GM21526 (cell line): ENCODE measurements at regions not wholly inside any gene's neighbourhood (a gene's known extent, or its start where the extent isn't known, plus 50 kb on each side); places are given as distances from the start of the nearest gene placed in this dataset.
"Not testable (repeated sequence)": the region's sequence is repeated elsewhere in the genome, so short reads cannot be mapped to it uniquely, and the experiment has no call there.

Experiments
- ATAC-seq: cut with Tn5 transposase; IDR thresholded peaks from one replicate; pipeline ENCODE4 v1.9.1; 2021; ENCODE audit warnings: moderate library complexity; ENCODE audit not compliant: unreplicated experiment, low FRiP score

DNA sequence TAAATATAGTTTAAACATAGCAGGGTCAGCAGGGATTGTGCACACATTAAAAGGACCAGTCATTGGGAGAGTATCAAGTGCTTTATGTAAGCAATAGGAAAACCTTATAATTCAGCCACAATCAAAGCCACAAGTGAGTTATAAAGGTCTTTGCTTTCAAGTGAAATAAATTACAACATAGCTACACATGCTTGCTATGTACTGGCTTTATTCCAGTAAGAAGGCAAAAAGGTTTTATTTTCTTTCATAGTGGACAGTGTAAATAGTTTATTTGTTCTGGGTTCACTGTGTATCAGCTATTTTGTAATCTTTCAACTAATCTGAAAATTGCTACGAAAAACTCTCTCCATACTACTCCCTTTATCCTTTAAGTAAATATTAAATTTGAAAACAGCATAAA is 691.4 kb downstream of the PCDH7 start:
- no peak for ATAC-seq

DNA sequence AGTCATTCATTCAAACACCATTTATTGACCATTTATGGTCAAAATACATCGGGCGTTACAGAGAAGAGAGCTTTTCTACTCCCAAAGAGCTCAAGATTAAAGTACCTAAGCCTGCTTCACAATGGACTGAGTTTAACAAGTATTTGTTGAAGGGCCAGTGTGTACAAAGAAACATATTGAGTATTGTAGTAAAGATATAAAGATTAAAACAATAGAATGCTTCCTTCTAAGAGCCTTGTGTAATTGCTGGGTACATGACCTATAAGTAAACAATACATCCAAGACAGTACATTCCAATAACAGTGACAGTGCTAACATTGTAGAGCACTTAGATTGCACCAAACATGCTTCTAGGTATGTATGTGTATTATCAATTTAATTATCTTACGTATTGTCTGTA is 695.5 kb downstream of the PCDH7 start:
- no peak for ATAC-seq

DNA sequence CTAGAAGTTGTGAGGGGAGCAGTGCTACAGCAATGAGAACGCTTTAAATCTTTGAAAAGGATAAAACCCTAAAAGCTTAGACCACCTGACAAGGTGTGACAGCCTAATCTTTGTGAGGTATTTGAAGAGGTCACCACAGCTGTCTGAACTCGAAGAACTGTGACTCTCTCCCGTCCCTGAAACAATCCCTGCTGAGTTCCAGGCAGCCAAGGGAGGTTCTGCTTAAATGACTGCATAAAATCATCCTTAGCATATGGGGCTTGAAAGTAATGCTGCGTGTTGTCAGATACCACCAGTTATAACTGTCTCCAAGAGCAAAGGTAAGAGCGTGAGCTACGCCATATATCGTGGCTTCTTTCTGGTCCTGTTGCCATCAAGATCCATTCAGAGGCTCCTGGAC is 696.3 kb downstream of the PCDH7 start:
- ATAC-seq: no peak

- no peak for ATAC-seq
Observed at GRCh38 chr4:31417040-31417439, 696.9 kb downstream of the PCDH7 start.

GRCh38 chr4:31422006-31422405 is 701.8 kb downstream of the PCDH7 start:
- ATAC-seq: no peak

- ATAC-seq: no peak
Observed at GRCh38 chr4:31427691-31428090, 707.5 kb downstream of the PCDH7 start.

DNA sequence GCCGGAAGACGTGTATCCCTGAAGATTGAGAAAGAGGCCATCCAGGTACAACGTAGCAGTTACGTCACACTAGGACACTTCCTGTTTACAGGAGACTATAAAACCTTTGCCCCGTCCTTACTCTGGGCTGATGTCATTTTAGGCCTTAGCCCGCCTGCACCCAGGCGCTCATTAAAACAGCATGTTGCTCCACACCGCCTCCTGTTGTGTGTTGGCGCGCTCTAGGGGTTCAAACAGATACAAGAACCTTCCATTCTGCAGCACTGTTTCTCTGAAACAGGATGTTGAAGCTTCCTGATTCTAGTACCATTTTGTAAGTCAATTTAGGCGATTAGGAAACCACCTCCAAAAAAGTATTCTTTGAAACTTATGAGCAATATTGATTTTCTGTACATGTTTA is 722.1 kb downstream of the PCDH7 start:
- no peak for ATAC-seq

DNA sequence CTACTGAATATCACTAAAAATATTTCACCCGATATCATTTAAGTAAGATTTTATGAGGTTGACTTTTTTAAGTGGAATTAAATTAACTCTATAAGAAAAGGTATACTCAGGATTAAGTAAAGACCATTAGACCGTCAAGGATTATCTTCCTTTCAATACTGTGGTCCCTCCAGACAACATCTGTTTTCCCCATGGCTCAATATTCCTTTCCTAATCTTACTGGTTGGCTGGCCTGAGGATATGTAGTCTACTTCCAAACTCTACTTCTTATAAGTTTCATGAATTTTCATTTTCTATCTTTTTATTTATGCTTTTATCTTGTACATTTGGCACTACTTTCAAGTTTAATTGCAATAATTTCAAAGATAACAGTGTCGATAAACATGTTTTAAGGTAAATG is 725.4 kb downstream of the PCDH7 start:
- ATAC-seq: no peak

GRCh38 chr4:31455612-31456011 is 735.4 kb downstream of the PCDH7 start:
- ATAC-seq: no peak

DNA sequence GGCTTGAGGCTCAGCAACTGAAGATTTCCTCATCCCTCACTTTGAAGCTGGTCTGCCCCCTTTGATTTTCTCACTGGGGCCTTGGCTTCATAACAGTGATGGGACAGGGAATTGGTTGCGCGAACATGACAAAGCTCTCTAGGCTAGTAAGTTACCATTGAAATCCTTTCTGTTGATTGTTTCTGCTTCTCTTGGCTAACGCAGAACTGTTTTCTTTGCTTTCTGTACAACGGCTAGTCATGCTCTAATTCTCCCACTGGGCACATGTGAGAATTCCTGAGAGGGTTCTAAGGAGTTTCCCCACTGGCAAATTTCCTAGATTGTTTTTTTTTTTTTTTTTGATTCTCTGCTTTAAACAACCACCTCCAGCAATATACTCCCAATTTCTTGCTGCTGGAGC is 738.6 kb downstream of the PCDH7 start:
- ATAC-seq: no peak

DNA sequence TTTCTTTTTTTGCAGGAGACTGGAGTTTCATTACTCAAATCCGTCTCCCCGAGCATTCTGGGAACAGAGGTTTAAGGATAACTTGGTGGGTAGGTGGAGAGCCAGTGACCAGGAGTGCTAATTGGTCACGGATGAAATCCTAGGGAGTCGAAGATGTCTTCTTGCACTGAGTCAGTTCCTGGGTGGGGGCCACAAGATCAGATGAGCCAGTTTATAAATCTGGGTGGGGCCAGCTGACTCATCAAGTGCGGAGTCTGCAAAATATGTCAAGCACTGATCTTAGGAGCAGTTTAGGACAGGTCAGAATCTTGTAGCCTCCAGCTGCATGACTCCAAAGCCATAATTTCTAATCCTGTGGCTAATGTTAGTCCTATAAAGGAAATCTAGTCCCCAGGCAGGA is 741.3 kb downstream of the PCDH7 start:
- ATAC-seq: no peak

DNA sequence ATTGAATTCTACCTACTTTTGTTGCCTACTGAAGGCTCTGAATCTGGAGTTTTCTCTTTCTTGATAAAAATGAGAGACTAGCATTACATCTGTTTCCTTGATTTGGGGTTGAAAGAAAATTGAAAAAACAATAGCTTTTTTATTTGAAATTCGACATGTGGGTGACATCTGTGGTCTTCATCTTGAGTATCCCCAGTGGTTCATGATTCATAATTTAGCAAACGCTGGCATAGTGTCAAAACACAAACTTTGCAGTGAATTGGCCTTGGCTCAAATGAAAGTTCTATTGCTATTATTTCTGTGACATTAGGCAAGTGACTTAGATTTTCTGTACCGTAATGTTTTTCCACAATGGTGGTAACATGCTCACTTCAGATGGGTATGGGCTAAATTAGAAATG is 747.6 kb downstream of the PCDH7 start:
- ATAC-seq: no peak

DNA sequence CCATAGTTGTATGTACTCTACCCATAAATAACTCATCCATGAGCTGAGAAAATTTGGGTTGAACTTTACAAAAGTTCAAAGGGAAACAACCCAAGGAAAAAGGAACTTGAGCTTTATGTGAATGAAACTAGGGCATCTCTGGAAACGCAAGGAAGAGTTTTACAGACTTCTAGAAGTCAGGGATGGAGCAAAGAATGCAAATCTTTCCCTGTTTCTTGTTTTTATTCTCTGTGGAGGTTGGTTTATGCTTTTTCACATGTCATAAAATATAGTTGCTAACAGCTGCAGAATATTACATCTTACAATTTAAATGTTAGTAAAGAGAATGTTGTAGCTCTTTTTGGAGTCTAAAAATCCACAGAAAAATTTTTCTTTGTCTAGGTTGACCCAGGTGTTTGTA is 754.1 kb downstream of the PCDH7 start:
- no peak for ATAC-seq

GRCh38 chr4:31482691-31483090 is 762.5 kb downstream of the PCDH7 start:
- no peak for ATAC-seq

DNA sequence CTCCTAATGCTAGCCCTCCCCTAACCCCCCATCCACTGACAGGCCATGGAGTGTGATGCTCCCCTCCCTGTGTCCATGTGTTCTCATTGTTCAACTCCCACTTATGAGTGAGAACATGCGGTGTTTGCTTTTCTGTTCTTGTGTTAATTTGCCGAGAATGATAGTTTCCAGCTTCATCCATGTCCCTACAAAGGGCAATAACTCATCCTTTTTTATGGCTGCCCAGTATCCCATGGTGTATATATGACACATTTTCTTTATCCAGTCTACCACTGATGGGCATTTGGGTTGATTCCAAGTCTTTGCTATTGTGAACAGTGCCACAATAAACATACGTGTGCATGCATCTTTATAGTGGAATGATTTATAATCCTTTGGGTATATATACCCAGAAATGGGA is 779.0 kb downstream of the PCDH7 start:
- ATAC-seq: not testable (repeated sequence)

GRCh38 chr4:31516520-31516919 is 796.4 kb downstream of the PCDH7 start:
- no peak for ATAC-seq

- no peak for ATAC-seq
Observed at GRCh38 chr4:31518796-31519250, 798.7 kb downstream of the PCDH7 start.

DNA sequence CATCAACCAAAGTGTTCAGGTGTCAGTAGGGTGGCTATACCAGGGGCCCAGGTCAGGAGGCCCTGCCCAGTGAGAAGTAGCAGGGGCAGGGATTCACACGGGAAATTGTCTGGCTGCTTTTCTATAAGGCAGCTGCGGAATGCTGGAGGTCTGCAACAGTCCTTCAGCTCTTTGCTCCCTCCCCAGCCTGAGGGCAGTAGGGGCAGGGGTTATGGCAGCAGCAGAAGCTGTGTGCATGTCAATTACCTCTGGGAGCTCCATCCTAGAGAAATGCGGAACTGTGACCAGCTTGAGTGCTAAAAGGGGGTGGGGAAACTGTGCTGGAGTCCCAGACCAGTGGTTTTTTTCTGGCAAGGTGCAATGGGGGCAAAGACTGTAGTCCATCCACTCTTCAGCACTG is 810.4 kb downstream of the PCDH7 start:
- no peak for ATAC-seq

GRCh38 chr4:31538877-31539276 is 818.7 kb downstream of the PCDH7 start:
- ATAC-seq: no peak

GRCh38 chr4:31539284-31540069 is 819.3 kb downstream of the PCDH7 start:
- ATAC-seq: no peak

DNA sequence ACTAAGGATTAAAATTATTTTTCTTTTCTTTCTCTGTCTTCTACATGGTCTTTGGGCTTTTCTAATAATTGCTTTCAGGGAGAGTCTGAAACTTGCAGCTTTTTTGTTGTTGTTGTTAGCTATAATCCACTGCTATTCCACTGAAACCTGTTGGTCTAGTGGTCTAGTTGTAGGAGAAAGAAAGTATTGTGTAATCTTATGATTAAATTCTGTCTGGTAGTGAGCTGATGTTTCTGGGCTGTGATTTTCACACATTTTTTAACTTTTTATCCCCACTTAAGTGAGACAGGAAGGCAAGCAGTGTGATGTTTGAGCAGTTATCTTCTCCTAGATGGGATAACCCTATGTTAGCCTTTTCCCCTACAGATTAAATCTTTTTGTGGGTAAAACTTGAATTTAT is 825.2 kb downstream of the PCDH7 start:
- no peak for ATAC-seq

DNA sequence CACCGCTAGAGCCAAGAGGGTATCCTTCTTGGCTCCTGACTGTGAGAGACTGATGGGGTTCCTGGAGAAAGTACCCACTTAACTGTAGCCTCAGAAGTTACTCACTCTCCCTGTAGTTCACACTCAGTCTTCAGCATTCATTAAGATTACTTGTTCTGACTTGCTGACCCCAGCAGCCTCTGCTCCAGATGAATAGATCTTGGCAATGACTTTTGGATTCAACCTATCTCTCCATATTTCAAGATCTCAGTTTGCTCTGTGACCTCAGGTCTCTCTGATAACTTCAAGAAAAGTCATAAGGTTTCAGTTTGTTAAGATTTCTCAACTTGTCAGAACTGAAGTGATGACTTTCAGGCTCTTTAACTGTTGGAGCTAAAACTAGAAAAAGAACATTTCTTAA is 825.6 kb downstream of the PCDH7 start:
- ATAC-seq: no peak

DNA sequence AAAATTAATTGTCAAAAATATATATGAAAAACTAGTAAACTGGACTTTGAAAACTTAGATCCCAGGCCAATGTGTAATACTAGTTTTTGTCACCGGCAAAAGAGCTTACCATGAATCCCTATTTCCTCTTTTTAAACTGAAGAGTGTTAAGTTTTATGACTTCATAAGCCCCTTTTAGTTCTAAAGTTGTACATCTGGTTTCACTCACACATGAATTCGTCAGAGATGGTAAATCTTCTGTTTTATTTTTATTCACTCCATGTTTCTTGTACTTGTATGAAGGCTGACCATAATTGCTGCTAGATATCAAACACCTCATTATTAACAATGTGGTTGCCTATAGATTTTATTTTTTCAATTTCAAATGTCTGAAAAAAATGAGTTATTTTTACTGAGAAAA is 827.9 kb downstream of the PCDH7 start:
- no peak for ATAC-seq
